Heart left ventricle (tissue), 16 donors: ENCODE measurements at regions not wholly inside any gene's neighbourhood (a gene's known extent, or its start where the extent isn't known, plus 50 kb on each side); places are given as distances from the start of the nearest gene placed in this dataset.

Experiments
- ATAC-seq, 4 donors: fragments of 200-7000 bp; cut with Tn5 transposase; one replicate each; pipeline ENCODE4 v1.9.1; 2020 to 2022; ENCODE audit warnings: moderate library complexity in 4 of 4, mild to moderate bottlenecking in 3 of 4, moderate number of reproducible peaks in 1 of 4
- DNase-seq, 5 donors: peaks; one replicate each; pipeline ENCODE4 v3.0.0-alpha.2; 2020
- H3K27ac ChIP-seq, 12 donors: fragments of 200-600 bp; sonication (generic) in 4 of 12; one replicate each; pipeline versions ENCODE4 v1.5.0 to v1.8.0; 2016 to 2022; ENCODE audit warnings: mild to moderate bottlenecking in 2 of 12
- H3K27me3 ChIP-seq, 9 donors: fragments of 200-600 bp; sonication (generic) in 2 of 9; one replicate each; pipeline versions ENCODE4 v1.5.1 to v1.8.0; 2016 to 2022; ENCODE audit warnings: mild to moderate bottlenecking in 3 of 9
- H3K36me3 ChIP-seq, 9 donors: fragments of 200-600 bp; sonication (generic) in 2 of 9; one replicate each; pipeline versions ENCODE4 v1.5.0 to v1.8.0; 2018 to 2022; ENCODE audit warnings: mild to moderate bottlenecking in 2 of 9
- H3K4me1 ChIP-seq, 12 donors: fragments of 200-600 bp; sonication (generic) in 4 of 12; one replicate each; pipeline versions ENCODE4 v1.5.0 to v1.8.0; 2016 to 2022; ENCODE audit warnings: mild to moderate bottlenecking in 3 of 12
- H3K4me3 ChIP-seq, 12 donors: fragments of 200-600 bp; sonication (generic) in 4 of 12; one replicate each; pipeline versions ENCODE4 v1.5.0 to v1.8.0; 2017 to 2022; ENCODE audit warnings: mild to moderate bottlenecking in 9 of 12, moderate library complexity in 4 of 12
- H3K9me3 ChIP-seq, 12 donors: fragments of 200-600 bp; sonication (generic) in 4 of 12; one replicate each; pipeline versions ENCODE4 v1.5.0 to v1.8.0; 2016 to 2022; ENCODE audit warnings: mild to moderate bottlenecking in 1 of 12
- POLR2A ChIP-seq, 2 donors: fragments of 450-650 bp; IDR thresholded peaks; one replicate each; pipeline ENCODE4 v1.6.1; 2017; ENCODE audit warnings: antibody characterized with exemption in 2 of 2, mild to moderate bottlenecking in 2 of 2, moderate library complexity in 2 of 2
- WGBS, 4 donors: extraction: QIAGEN DNeasy Blood & Tissue Kit in 2 of 4; methylation state at CpG; one replicate each; pipeline versions ENCODE4 v1.1.5 to v1.1.7; 2013 to 2018; 5-methylcytosine and 5-hydroxymethylcytosine counted together
- intact Hi-C, 10 donors: fragments of 100-400 bp; cut with DNase I; formaldehyde crosslinking; loops; one replicate each; pipeline versions ENCODE4 v1.11.1 to v1.14.2; 2022
- TF ChIP-seq, protein P1 (sequence below), 12 donors: fragments of 200-600 bp; sonication (generic) in 4 of 12; IDR thresholded peaks; one replicate each; pipeline versions ENCODE4 v1.5.0 to v1.8.0; 2018 to 2022; ENCODE audit warnings: antibody characterized with exemption in 12 of 12, mild to moderate bottlenecking in 5 of 12
- donor health status: ischemic (EF 13 %, LVEDD 7.1; RV severe dilation, severe dysfunction).
- donor health status: healthy with polysubstance abuse.
- donor health status: DM: no; HTN: yes; CAD: no.
- donor health status: DM: no; HTN: no; CAD: no.
- donor health status: ischemic (EF 25% LVEDD 6.9; RV normal size, moderate dysfunction).
- donor health status: ischemic (EF 25% LVEDD 5.7; RV mildly dilated, moderate dysfunction).
- donor health status: healthy.
- donor health status: DM: yes; HTN: yes; CAD: no.
- donor health status: ischemic (EF 35%, LVEDD 5.7; RV mildly dilated, moderate dysfunction).
- donor health status: nonischemic (EF 11% LVEDD 7.7; RV severe dilation, severe dysfunction).
- donor health status: DM: yes; HTN: yes; CAD: no.
- donor health status: PGD.
- donor health status: ischemic (EF 29% LVEDD 5.4; RV normal size, mild dysfunction).
- donor health status: nonischemic (EF 23%, LVEDD 6.1; RV moderate dilation, normal function).

DNA sequence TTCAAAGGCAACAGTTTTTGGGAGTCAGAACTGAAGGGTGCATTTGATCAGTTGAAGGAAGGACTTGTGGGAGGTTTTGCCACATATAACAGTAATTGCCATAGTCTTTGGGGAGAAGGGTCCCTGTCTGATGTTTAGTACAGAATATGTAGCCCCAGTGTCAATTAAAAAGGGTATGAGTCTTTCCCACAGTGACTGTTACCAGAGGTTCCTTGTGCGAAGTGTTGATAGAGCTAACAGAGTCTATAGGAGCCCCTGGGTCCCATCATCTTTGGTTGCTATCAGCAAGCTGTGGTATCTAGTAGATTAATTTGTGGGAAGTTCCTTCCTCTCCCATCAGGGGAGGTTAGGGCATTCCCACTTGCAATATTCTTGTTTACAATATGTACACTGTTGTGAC, 329.2 kb downstream of the PTPRU start:
- 90 to 100% (median 91%) methylated on average over 1 of the region's 1 CpG for WGBS, 4 donors
- Histone ChIP-seq H3K4me1 (no peaks in the 10 kb centered on the region), H3K9me3 (peaks cover 0 to 61% (median 43%) of the 10 kb centered on the region in 12 donors), H3K4me3 (no peak overlapping the region), H3K27me3 (no peaks in the 10 kb centered on the region), H3K36me3 (no peaks in the 10 kb centered on the region), H3K27ac (no peak overlapping the region)
- TF ChIP-seq, protein P1, sequence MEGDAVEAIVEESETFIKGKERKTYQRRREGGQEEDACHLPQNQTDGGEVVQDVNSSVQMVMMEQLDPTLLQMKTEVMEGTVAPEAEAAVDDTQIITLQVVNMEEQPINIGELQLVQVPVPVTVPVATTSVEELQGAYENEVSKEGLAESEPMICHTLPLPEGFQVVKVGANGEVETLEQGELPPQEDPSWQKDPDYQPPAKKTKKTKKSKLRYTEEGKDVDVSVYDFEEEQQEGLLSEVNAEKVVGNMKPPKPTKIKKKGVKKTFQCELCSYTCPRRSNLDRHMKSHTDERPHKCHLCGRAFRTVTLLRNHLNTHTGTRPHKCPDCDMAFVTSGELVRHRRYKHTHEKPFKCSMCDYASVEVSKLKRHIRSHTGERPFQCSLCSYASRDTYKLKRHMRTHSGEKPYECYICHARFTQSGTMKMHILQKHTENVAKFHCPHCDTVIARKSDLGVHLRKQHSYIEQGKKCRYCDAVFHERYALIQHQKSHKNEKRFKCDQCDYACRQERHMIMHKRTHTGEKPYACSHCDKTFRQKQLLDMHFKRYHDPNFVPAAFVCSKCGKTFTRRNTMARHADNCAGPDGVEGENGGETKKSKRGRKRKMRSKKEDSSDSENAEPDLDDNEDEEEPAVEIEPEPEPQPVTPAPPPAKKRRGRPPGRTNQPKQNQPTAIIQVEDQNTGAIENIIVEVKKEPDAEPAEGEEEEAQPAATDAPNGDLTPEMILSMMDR (IDR thresholded peaks at IDR 0.05), result no peak
- no peak for TF ChIP-seq POLR2A (IDR thresholded peaks at IDR 0.05)
- DNase-seq (no peak), ATAC-seq (no peak)
- intact Hi-C loops, result no loop called here

DNA sequence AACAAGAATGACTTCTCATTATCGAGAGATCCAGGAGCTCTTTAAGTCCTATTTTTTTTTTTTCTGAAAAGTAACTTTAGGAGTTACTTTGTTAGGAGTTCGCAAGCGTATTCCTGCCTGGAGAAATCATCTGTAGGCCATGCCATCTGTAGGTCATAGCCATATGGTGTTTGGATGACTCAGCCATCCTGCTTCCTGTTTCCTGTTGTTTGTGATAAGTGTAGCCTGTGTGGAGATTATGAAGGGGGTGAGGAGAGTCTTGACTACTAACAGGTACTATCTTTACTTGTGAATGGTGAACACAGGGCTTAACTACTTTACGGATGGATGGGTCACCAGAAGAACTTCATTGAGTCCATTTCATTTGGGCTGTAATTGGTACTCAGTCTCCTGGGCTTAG, 327.2 kb downstream of the PTPRU start:
- TF ChIP-seq, protein P1 (IDR thresholded peaks at IDR 0.05), result no peak
- TF ChIP-seq POLR2A (IDR thresholded peaks at IDR 0.05), result no peak
- Histone ChIP-seq H3K9me3 (peaks cover 0 to 60% (median 43%) of the 10 kb centered on the region in 12 donors), H3K36me3 (no peaks in the 10 kb centered on the region), H3K4me1 (no peaks in the 10 kb centered on the region), H3K4me3 (no peak overlapping the region), H3K27ac (no peak overlapping the region), H3K27me3 (peaks cover 0 to 5% (median 0%) of the 10 kb centered on the region in 9 donors)
- ATAC-seq (no peak), DNase-seq (no peak)
- 55 to 68% (median 61%) methylated on average over 4 of the region's 4 CpGs for WGBS, 4 donors
- intact Hi-C loops, result no loop called here

DNA sequence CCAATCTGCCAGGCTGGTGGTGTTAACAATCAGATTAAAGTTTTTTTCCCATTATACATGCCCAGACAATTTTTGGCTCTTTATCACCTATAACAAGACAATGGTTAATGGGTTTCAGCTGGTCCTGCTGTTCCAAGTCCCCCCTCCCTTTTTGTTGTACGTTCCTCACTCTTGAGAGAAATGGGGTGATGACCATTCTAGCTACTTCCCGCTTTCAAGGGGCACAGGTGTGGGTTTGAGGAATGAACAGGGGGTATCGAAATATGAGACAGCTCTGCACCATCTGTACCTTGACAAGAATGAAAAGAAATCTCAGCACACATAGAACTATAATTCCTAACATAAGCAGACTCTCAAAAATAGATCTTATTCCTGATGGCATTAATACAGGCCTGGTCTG, 326.8 kb downstream of the PTPRU start:
- 72 to 80% (median 74%) methylated on average over 3 of the region's 3 CpGs for WGBS, 4 donors
- peaks cover 0 to 55% (median 42%) of the 10 kb centered on the region in 12 donors for H3K9me3 ChIP-seq
- DNase-seq, result no peak
- no peak overlapping the region for H3K27ac ChIP-seq
- peaks cover 0 to 5% (median 0%) of the 10 kb centered on the region in 9 donors for H3K27me3 ChIP-seq
- no peak overlapping the region for H3K4me3 ChIP-seq
- ATAC-seq, result no peak
- intact Hi-C loops, result no loop called here
- H3K4me1 ChIP-seq, result no peaks in the 10 kb centered on the region
- TF ChIP-seq POLR2A (IDR thresholded peaks at IDR 0.05), result no peak
- TF ChIP-seq, protein P1 (IDR thresholded peaks at IDR 0.05), result no peak
- no peaks in the 10 kb centered on the region for H3K36me3 ChIP-seq

DNA sequence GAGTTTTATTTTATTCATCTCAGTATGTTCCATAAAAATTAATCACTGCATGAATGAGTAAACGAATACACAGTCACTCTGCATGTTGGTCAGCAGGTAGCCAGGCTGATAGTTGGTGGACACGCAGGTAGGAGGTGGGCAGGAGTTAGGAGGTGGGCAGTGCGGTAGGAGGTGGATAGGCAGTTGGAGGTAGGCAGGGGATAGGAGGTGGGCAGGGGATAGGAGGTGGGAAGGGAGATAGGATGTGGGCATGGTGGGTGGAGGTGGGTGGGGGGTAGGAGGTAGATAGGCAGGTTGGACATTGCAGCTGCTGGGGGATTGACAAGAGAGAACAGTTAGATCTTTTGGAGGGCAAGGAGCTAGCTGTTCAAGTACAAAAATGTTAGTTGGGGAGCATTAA, 322.7 kb downstream of the PTPRU start:
- ATAC-seq (no peak), DNase-seq (no peak)
- Histone ChIP-seq H3K27me3 (peaks cover 0 to 5% (median 0%) of the 10 kb centered on the region in 9 donors), H3K9me3 (peaks cover 0 to 17% (median 13%) of the 10 kb centered on the region in 12 donors), H3K36me3 (no peaks in the 10 kb centered on the region), H3K4me3 (no peak overlapping the region), H3K4me1 (no peaks in the 10 kb centered on the region), H3K27ac (no peak overlapping the region)
- 54 to 81% (median 70%) methylated on average over 2 to 3 of the region's 3 CpGs for WGBS, 4 donors
- intact Hi-C loops, result loop anchor here in 1 of 10 donors (5.0 kb wide), 1 partner anchor 1098 kb away; no protein-coding TSS in a partner anchor
- no peak for TF ChIP-seq POLR2A (IDR thresholded peaks at IDR 0.05)
